ENCODE measurements at regions not wholly inside any gene's neighbourhood (a gene's known extent, or its start where the extent isn't known, plus 50 kb on each side); places are given as distances from the start of the nearest gene placed in this dataset.

DNA sequence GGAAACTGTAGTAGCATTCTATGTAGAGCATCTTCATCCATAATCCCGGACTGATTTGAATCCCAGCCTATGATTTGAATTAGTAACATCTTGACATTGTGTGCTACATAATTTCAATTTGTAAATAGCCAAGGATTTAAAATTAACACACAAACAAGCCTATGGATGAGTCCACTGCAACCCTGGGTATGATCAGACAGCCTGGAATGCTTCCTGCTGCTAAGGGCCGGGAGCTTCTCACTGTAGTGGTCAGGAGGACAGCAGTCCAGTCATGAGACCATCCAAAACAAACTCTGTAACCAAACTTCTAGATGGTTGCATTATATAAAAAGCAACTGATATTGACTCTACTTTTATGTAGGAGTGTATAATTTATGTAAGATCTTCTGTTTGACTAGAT is 539.3 kb downstream of the MTRR start:
- TF ChIP-seq, protein P1, sequence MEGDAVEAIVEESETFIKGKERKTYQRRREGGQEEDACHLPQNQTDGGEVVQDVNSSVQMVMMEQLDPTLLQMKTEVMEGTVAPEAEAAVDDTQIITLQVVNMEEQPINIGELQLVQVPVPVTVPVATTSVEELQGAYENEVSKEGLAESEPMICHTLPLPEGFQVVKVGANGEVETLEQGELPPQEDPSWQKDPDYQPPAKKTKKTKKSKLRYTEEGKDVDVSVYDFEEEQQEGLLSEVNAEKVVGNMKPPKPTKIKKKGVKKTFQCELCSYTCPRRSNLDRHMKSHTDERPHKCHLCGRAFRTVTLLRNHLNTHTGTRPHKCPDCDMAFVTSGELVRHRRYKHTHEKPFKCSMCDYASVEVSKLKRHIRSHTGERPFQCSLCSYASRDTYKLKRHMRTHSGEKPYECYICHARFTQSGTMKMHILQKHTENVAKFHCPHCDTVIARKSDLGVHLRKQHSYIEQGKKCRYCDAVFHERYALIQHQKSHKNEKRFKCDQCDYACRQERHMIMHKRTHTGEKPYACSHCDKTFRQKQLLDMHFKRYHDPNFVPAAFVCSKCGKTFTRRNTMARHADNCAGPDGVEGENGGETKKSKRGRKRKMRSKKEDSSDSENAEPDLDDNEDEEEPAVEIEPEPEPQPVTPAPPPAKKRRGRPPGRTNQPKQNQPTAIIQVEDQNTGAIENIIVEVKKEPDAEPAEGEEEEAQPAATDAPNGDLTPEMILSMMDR (optimal IDR thresholded peaks at IDR 0.05 in 1 of 3, IDR thresholded peaks at IDR 0.05 in 1 of 3, conservative IDR thresholded peaks at IDR 0.05 in 1 of 3; ENCODE audit: extremely low read depth in 1 of 3, insufficient read depth in 2 of 3, low read length in 3 of 3), result no peak
- TF ChIP-seq EZH2 (IDR thresholded peaks at IDR 0.05; ENCODE audit: low read length), result no peak

Data from keratinocyte (primary cell).